ENCODE measurements at regions not wholly inside any gene's neighbourhood (a gene's known extent, or its start where the extent isn't known, plus 50 kb on each side); places are given as distances from the start of the nearest gene placed in this dataset.

DNA sequence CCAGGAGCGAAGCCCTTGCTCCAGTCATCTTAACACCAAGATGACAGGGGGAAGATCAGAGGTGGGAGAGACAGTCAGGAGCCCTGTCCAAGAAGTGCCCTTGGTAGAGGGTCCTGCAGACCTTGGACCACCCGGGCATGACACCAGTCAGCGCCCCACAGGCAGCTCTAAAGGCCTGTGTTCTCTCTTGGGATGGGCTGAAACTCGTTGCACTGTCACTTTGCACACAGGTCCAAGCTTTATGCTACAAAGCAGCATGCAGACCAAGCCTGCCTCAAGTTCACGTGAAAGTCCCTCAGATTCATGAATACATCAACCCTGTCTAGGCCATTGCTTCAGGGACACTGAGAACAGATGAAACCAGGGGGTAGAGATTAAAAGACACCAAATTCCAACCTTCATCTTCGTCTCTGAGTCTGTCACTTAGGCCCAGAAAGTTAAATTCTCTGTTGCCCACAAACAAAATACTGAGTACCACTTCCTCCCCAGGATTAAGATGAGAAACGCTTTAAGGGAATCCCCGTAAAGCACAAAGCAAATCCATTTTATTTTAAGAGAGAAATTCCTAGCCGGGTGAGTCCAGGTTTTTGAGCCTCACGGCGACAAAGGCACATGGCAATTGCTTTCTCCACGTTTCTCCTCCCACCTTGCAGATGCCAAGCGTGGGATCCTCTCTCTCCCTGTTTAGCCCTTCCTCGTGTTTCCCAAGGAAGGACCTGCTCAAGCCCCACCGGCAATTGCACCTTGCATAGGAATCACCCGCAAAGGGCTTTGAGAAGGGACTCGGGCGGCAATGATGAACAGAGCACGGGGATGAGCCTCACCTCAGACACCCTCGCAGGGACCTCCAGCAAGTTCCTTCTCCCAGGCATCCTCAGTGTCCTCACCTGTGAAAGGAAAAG is 75.0 kb upstream of the ID2 start:
- H3K27me3 Mint-ChIP-seq (ENCODE audit: insufficient read depth, unreplicated experiment) = no peaks in the 10 kb centered on the region
- Histone ChIP-seq H3K4me3 (ENCODE audit: low read depth, low read length) (no peak overlapping the region), H3K36me3 (ENCODE audit: control insufficient read depth, insufficient read depth, low read length) (no peaks in the 10 kb centered on the region; the same call in 1 of the 2 replicates), H3K9me3 (peaks cover 12% of the 10 kb centered on the region), H3K27me3 (replicated peaks; ENCODE audit: control insufficient read depth, insufficient read depth, low read length) (no peaks in the 10 kb centered on the region), H3K4me1 (peaks cover 89% of the 10 kb centered on the region)
- H3K9me3 Mint-ChIP-seq (ENCODE audit: unreplicated experiment) = no peaks in the 10 kb centered on the region
- peak in 1 of 2 experiments; percentile 24 for DNase-seq
- ChIA-PET POLR2A (interaction anchor here (0.7 kb wide), 1 partner anchor 34 kb away, joined by 3 read pairs; no protein-coding TSS in a partner anchor), CTCF (no interaction called here)
- peaks cover 21% of the 10 kb centered on the region for H3K36me3 Mint-ChIP-seq (ENCODE audit: insufficient read depth, unreplicated experiment)
- no peak overlapping the region for H3K4me3 Mint-ChIP-seq (ENCODE audit: unreplicated experiment)
- H3K27ac Mint-ChIP-seq (ENCODE audit: unreplicated experiment) = peak overlapping the region; percentile 69
- no peak for TF ChIP-seq CTCF (IDR thresholded peaks at IDR 0.05; ENCODE audit: insufficient read depth in 1 of 2, low read depth in 1 of 2, low read length in 1 of 2, severe bottlenecking in 1 of 2, unreplicated experiment in 1 of 2)
- no TSS peak for BruUV-seq (replicated peaks)
- intact Hi-C loops (cut with micrococcal nuclease; ENCODE audit: unreplicated experiment) = loop anchor here (5.0 kb wide), 1 partner anchor 70 kb away; no protein-coding TSS in a partner anchor
- H3K4me1 Mint-ChIP-seq (ENCODE audit: low read depth, unreplicated experiment) = peaks cover 73% of the 10 kb centered on the region

DNA sequence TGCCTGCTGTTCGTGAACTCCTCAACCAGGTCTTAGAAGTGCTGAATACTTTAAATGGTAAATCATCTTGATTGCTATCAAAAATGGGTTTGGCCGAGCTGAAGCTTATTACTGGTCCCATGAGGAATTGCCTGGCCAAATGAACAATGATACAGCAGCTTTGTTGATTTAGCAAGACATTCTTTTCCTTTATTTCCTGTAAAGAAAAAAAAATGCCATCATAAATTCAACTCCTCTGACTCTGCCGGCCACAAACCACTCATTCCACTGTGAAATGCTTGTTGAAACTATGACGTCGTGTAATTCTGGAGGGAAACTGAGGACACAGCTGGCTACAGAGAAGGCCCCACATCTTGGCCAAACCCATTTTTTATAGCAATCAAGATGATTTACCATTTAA is 74.2 kb upstream of the ID2 start:
- ChIA-PET CTCF (no interaction called here), POLR2A (interaction anchor here (0.7 kb wide), 1 partner anchor 34 kb away, joined by 3 read pairs; no protein-coding TSS in a partner anchor)
- intact Hi-C loops (cut with micrococcal nuclease; ENCODE audit: unreplicated experiment) = loop anchor here (5.0 kb wide), 1 partner anchor 70 kb away; no protein-coding TSS in a partner anchor
- H3K36me3 Mint-ChIP-seq (ENCODE audit: insufficient read depth, unreplicated experiment) = peaks cover 21% of the 10 kb centered on the region
- DNase-seq = peak in 1 of 2 experiments; percentile 7
- no peaks in the 10 kb centered on the region for H3K27me3 Mint-ChIP-seq (ENCODE audit: insufficient read depth, unreplicated experiment)
- Histone ChIP-seq H3K4me3 (ENCODE audit: low read depth, low read length) (no peak overlapping the region), H3K4me1 (peaks cover 91% of the 10 kb centered on the region), H3K27me3 (replicated peaks; ENCODE audit: control insufficient read depth, insufficient read depth, low read length) (no peaks in the 10 kb centered on the region), H3K36me3 (ENCODE audit: control insufficient read depth, insufficient read depth, low read length) (no peaks in the 10 kb centered on the region; the same call in 1 of the 2 replicates), H3K9me3 (peaks cover 12% of the 10 kb centered on the region)
- no peaks in the 10 kb centered on the region for H3K9me3 Mint-ChIP-seq (ENCODE audit: unreplicated experiment)
- H3K4me1 Mint-ChIP-seq (ENCODE audit: low read depth, unreplicated experiment) = peaks cover 72% of the 10 kb centered on the region
- H3K4me3 Mint-ChIP-seq (ENCODE audit: unreplicated experiment) = peak overlapping the region; percentile 14
- BruUV-seq (replicated peaks) = no TSS peak
- TF ChIP-seq CTCF (IDR thresholded peaks at IDR 0.05; ENCODE audit: insufficient read depth in 1 of 2, low read depth in 1 of 2, low read length in 1 of 2, severe bottlenecking in 1 of 2, unreplicated experiment in 1 of 2) = no peak
- peak overlapping the region; percentile 69 for H3K27ac Mint-ChIP-seq (ENCODE audit: unreplicated experiment)

DNA sequence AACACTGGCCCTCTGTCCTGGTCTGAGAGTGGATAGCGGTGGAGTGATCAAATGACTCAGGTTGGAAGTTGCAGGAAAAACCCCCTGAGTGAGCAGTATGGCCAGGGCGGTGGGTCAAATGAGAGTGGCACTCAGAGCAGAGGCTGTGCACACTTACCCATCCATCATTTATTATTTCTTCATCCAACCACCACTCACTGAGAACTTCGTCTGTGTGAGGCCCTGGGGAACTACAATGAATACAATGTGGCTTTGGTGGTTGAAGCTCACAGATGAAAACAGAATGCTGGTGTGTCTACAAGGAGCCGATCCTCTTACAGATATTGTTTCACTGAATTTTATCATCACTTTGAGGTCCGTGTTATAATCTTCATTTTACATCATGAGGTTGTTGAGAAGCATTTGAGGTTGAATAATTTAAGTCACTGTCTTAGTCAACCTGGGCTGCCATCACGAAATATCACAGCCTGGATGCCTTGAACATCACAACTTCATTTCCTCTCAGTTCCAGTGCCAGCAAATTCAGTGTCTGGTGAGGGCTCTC is 73.4 kb upstream of the ID2 start:
- Histone ChIP-seq H3K9me3 (peaks cover 18% of the 10 kb centered on the region), H3K36me3 (ENCODE audit: control insufficient read depth, insufficient read depth, low read length) (no peaks in the 10 kb centered on the region; the same call in 1 of the 2 replicates), H3K27me3 (replicated peaks; ENCODE audit: control insufficient read depth, insufficient read depth, low read length) (no peaks in the 10 kb centered on the region), H3K4me1 (peaks cover 91% of the 10 kb centered on the region), H3K4me3 (ENCODE audit: low read depth, low read length) (no peak overlapping the region)
- peak overlapping the region; percentile 69 for H3K27ac Mint-ChIP-seq (ENCODE audit: unreplicated experiment)
- no peak overlapping the region for H3K4me3 Mint-ChIP-seq (ENCODE audit: unreplicated experiment)
- peaks cover 63% of the 10 kb centered on the region for H3K4me1 Mint-ChIP-seq (ENCODE audit: low read depth, unreplicated experiment)
- peak in 1 of 2 experiments; percentile 4 for DNase-seq
- intact Hi-C loops (cut with micrococcal nuclease; ENCODE audit: unreplicated experiment) = loop anchor here (5.0 kb wide), 1 partner anchor 71 kb away; no protein-coding TSS in a partner anchor
- TF ChIP-seq CTCF (IDR thresholded peaks at IDR 0.05; ENCODE audit: insufficient read depth in 1 of 2, low read depth in 1 of 2, low read length in 1 of 2, severe bottlenecking in 1 of 2, unreplicated experiment in 1 of 2) = no peak
- no TSS peak for BruUV-seq (replicated peaks)
- H3K36me3 Mint-ChIP-seq (ENCODE audit: insufficient read depth, unreplicated experiment) = peaks cover 21% of the 10 kb centered on the region
- no peaks in the 10 kb centered on the region for H3K27me3 Mint-ChIP-seq (ENCODE audit: insufficient read depth, unreplicated experiment)
- ChIA-PET CTCF (no interaction called here), POLR2A (interaction anchor here (0.6 kb wide), 1 partner anchor 17 kb away, joined by 3 read pairs; no protein-coding TSS in a partner anchor)
- H3K9me3 Mint-ChIP-seq (ENCODE audit: unreplicated experiment) = no peaks in the 10 kb centered on the region

Measured in Caco-2 (cell line).